GM12878 (cell line): ENCODE measurements at regions not wholly inside any gene's neighbourhood (a gene's known extent, or its start where the extent isn't known, plus 50 kb on each side); places are given as distances from the start of the nearest gene placed in this dataset.

Experiments
- ATAC-seq: fragments of 200-7000 bp; cut with Tn5 transposase; 3 replicates; pipeline ENCODE4 v1.9.1; 2020; ENCODE audit warnings: mild to moderate bottlenecking, moderate library complexity
- BruUV-seq: library from RNA; stranded (reverse); fragments of 400-500 nt; replicated peaks from 2 replicates; lab custom pipeline; 2021; lab: Mats Ljungman, UMichigan
- CTCF ChIA-PET: fragments of 300-600 bp; sonication (Branson Sonifier 250); formaldehyde crosslinking; extraction: SDS; loops from one replicate; lab custom pipeline; 2021; ENCODE audit warnings: inconsistent platforms; lab: Yijun Ruan, JAX
- POLR2A ChIA-PET: fragments of 350-600 bp; formaldehyde crosslinking; extraction: SDS; loops from one replicate; lab custom pipeline; 2021; ENCODE audit warnings: inconsistent platforms; lab: Charles Lee
- RAD21 ChIA-PET: fragments of 300-600 bp; sonication (Branson Sonifier 250); formaldehyde crosslinking; loops from one replicate; lab custom pipeline; 2023; ENCODE audit warnings: antibody characterized with exemption; ENCODE audit not compliant: unreplicated experiment; lab: Charles Lee
- SMC1A ChIA-PET: fragments of 300-600 bp; sonication (Branson Sonifier 250); formaldehyde crosslinking; loops from one replicate; lab custom pipeline; 2023; ENCODE audit not compliant: unreplicated experiment, uncharacterized antibody; lab: Charles Lee
- DNase-seq: peaks from one replicate; pipeline ENCODE4 v3.0.0-alpha.2; 2011; ENCODE audit warnings: low read depth, low spot score
- FAIRE-seq: peaks from 3 replicates; lab custom pipeline; 2011; peaks lifted over from hg19 to GRCh38; lab: Jason Lieb, UNC
- H2AFZ ChIP-seq: 2 replicates; pipeline ENCODE4 v1.6.0; 2011; ENCODE audit warnings: low read depth, low read length, control low read depth; ENCODE audit not compliant: control insufficient read depth
- H3K27ac ChIP-seq: 2 replicates; pipeline ENCODE4 v1.5.1; 2011; ENCODE audit warnings: control low read depth; ENCODE audit not compliant: control insufficient read depth, insufficient read depth
- H3K27me3 ChIP-seq, 2 experiments: replicated peaks in 1 of 2; 2 replicates each; pipeline versions ENCODE4 v1.6.0 to v1.6.1; 2011; ENCODE audit warnings: low read length in 1 of 2; ENCODE audit not compliant: control insufficient read depth in 2 of 2, insufficient read depth in 2 of 2
- H3K36me3 ChIP-seq, 2 experiments: 2 replicates each; pipeline ENCODE4 v1.5.1; 2011; ENCODE audit warnings: low read length in 1 of 2; ENCODE audit not compliant: control insufficient read depth in 2 of 2, insufficient read depth in 2 of 2
- H3K4me1 ChIP-seq: 2 replicates; pipeline ENCODE4 v1.6.1; 2011; ENCODE audit warnings: mild to moderate bottlenecking, low read length, moderate library complexity, mixed read lengths; ENCODE audit not compliant: control insufficient read depth, insufficient read depth
- H3K4me2 ChIP-seq: 2 replicates; pipeline ENCODE4 v1.6.0; 2011; ENCODE audit warnings: control low read depth; ENCODE audit not compliant: control insufficient read depth, insufficient read depth
- H3K4me3 ChIP-seq: fragments of 200-600 bp; sonication (generic); 2 replicates; pipeline ENCODE4 v1.5.1; 2016
- H3K79me2 ChIP-seq: 2 replicates; pipeline ENCODE4 v1.6.0; 2011; ENCODE audit warnings: low read length; ENCODE audit not compliant: control insufficient read depth, insufficient read depth
- H3K9ac ChIP-seq: 2 replicates; pipeline ENCODE4 v1.8.0; 2011; ENCODE audit warnings: low read length, control low read depth, mixed read lengths; ENCODE audit not compliant: control insufficient read depth, insufficient read depth
- H3K9me3 ChIP-seq: replicated peaks from 3 replicates; pipeline ENCODE4 v1.5.1; 2011; ENCODE audit warnings: mild to moderate bottlenecking, low read length; ENCODE audit not compliant: control insufficient read depth, insufficient read depth
- H4K20me1 ChIP-seq: 2 replicates; pipeline ENCODE4 v1.6.0; 2011; ENCODE audit not compliant: control insufficient read depth, insufficient read depth
- ASH2L ChIP-seq: fragments of 300-600, 200-600 bp; sonication (generic); IDR thresholded peaks from 2 replicates; pipeline ENCODE4 v1.6.1; 2017; ENCODE audit warnings: low read depth, mild to moderate bottlenecking, borderline replicate concordance
- BMI1 ChIP-seq: fragments of 450-650 bp; IDR thresholded peaks from 2 replicates; pipeline ENCODE4 v1.6.1; 2016; ENCODE audit warnings: mild to moderate bottlenecking, moderate library complexity, borderline replicate concordance
- CTCF ChIP-seq, 3 experiments: IDR thresholded peaks in 2 of 3; conservative IDR thresholded peaks in 1 of 3; 2 replicates each; pipeline ENCODE4 v1.5.1; 2011; ENCODE audit warnings: low read depth in 3 of 3, low read length in 3 of 3, mild to moderate bottlenecking in 3 of 3, control low read depth in 2 of 3, moderate library complexity in 2 of 3, inconsistent platforms in 1 of 3, mixed read lengths in 1 of 3; ENCODE audit not compliant: control insufficient read depth in 2 of 3, insufficient read depth in 1 of 3; ENCODE audit errors: extremely low read depth in 1 of 3
- CUX1 ChIP-seq: IDR thresholded peaks from 2 replicates; pipeline ENCODE4 v1.6.1; 2012; ENCODE audit warnings: improper control_type of control experiment, low read depth, low read length; ENCODE audit not compliant: insufficient replicate concordance
- EED ChIP-seq: sonication (generic); IDR thresholded peaks from 2 replicates; pipeline ENCODE4 v1.6.1; 2016; ENCODE audit warnings: antibody characterized with exemption, low read depth
- FOS ChIP-seq: IDR thresholded peaks from 3 replicates; pipeline ENCODE4 v1.6.1; 2011; ENCODE audit warnings: borderline replicate concordance; ENCODE audit not compliant: insufficient read length; ENCODE audit errors: extremely low read depth
- MTA2 ChIP-seq: fragments of 450-650 bp; IDR thresholded peaks from 2 replicates; pipeline ENCODE4 v1.6.1; 2016; ENCODE audit warnings: low read depth, mild to moderate bottlenecking, moderate library complexity
- NFYA ChIP-seq: IDR thresholded peaks from 2 replicates; pipeline ENCODE4 v1.6.1; 2011; ENCODE audit warnings: low read depth, mild to moderate bottlenecking, low read length, improper control_type of control experiment, borderline replicate concordance
- POU2F2 ChIP-seq: IDR thresholded peaks from 3 replicates; pipeline ENCODE4 v1.6.1; 2011; ENCODE audit warnings: low read depth, mild to moderate bottlenecking, low read length, borderline replicate concordance
- RELA ChIP-seq: fragments of 450-650 bp; IDR thresholded peaks from 2 replicates; pipeline ENCODE4 v1.8.0; 2014; ENCODE audit warnings: borderline replicate concordance; ENCODE audit not compliant: partially characterized antibody
- SUZ12 ChIP-seq: fragments of 200-600 bp; sonication (generic); IDR thresholded peaks from one replicate; pipeline ENCODE4 v1.6.1; 2018; ENCODE audit warnings: antibody characterized with exemption, mild to moderate bottlenecking; ENCODE audit not compliant: unreplicated experiment
- ZBTB33 ChIP-seq: fragments of 450-650 bp; IDR thresholded peaks from 2 replicates; pipeline ENCODE4 v1.6.1; 2017; ENCODE audit warnings: mild to moderate bottlenecking
- WGBS: methylation state at CpG from one replicate; pipeline ENCODE4 v1.1.6; 2016; ENCODE audit warnings: low lambda C conversion rate; ENCODE audit not compliant: insufficient replicate concordance, insufficient coverage; ENCODE audit errors: missing lambda C conversion rate; 5-methylcytosine and 5-hydroxymethylcytosine counted together
- in situ Hi-C: fragments of 300-500 bp; cut with MboI; formaldehyde crosslinking; loops from 9 replicates; pipeline ENCODE4 v1.14.3; 2018; ENCODE audit warnings: mixed read lengths
- intact Hi-C: fragments of 100-400 bp; cut with micrococcal nuclease; formaldehyde crosslinking; loops from one replicate; pipeline ENCODE4 v1.14.2; 2022; ENCODE audit not compliant: unreplicated experiment

GRCh38 chr21:35346697-35347096 lies 297.6 kb upstream of the RUNX1 start:
- H3K9ac ChIP-seq, result no peak overlapping the region
- H3K4me3 ChIP-seq, result no peak overlapping the region
- intact Hi-C loops, result no loop called here
- H4K20me1 ChIP-seq, result no peaks in the 10 kb centered on the region
- FAIRE-seq (no peak), DNase-seq (no peak), ATAC-seq (no peak)
- H3K4me1 ChIP-seq, result peaks cover 14% of the 10 kb centered on the region
- 8% methylated on average over 4 of the region's 4 CpGs for WGBS
- RAD21 ChIA-PET, result no interaction called here
- H3K4me2 ChIP-seq, result no peak overlapping the region
- no peak overlapping the region for H2AFZ ChIP-seq
- no peaks in the 10 kb centered on the region for H3K79me2 ChIP-seq
- H3K27ac ChIP-seq, result no peak overlapping the region
- H3K36me3 ChIP-seq, result no peaks in the 10 kb centered on the region
- peaks cover 0 to 3% of the 10 kb centered on the region in 2 experiments; a peak in 1 of 4 replicates for H3K27me3 ChIP-seq
- BruUV-seq, result no TSS peak
- no peaks in the 10 kb centered on the region for H3K9me3 ChIP-seq
- TF ChIP-seq BMI1 (no peak), RELA (no peak), CUX1 (no peak), ASH2L (no peak), EED (no peak), POU2F2 (no peak), ZBTB33 (no peak), MTA2 (no peak), NFYA (no peak), CTCF (IDR thresholded peaks at IDR 0.05 in 2 of 3, conservative IDR thresholded peaks at IDR 0.05 in 1 of 3; ENCODE audit: control insufficient read depth in 2 of 3, extremely low read depth in 1 of 3, insufficient read depth in 1 of 3, low read depth in 3 of 3, low read length in 3 of 3) (no peak), FOS (no peak), SUZ12 (no peak)
- TF ChIP-seq, all 136 proteins: peak for 0
- POLR2A ChIA-PET, result no interaction called here
- in situ Hi-C loops, result no loop called here
- CTCF ChIA-PET, result no interaction called here
- SMC1A ChIA-PET, result no interaction called here
